SK-N-DZ (cell line): ENCODE measurements at regions not wholly inside any gene's neighbourhood (a gene's known extent, or its start where the extent isn't known, plus 50 kb on each side); places are given as distances from the start of the nearest gene placed in this dataset.
A peak's percentile ranks its signal among the peaks of the same experiment; 100 is the strongest.
"Not testable (repeated sequence)": the region's sequence is repeated elsewhere in the genome, so short reads cannot be mapped to it uniquely, and the experiment has no call there.

ENCODE experiments used
- DNase-seq: peaks from one replicate; pipeline ENCODE4 v3.0.0-alpha.2; 2015; ENCODE audit warnings: low spot score

DNA sequence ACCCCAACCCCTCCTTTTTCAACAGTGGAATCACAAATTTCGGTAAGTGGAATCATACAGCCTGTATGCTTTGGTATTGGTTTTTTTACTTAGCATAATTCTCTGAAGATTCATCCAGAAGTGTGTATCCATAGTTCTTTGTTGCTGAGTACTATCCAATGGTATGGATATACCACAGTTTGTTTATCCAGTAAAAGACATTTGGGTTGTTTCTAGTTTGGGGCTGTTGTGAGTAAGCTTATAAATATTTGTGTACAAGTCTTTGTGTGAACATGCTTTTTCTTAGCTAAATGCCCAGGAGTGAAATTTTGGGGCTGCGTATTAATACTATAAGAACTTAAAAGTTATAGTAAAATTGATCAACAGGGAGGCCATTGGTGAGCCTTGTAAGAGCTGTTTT is 57.5 kb upstream of the GC start:
- no peak for DNase-seq

DNA sequence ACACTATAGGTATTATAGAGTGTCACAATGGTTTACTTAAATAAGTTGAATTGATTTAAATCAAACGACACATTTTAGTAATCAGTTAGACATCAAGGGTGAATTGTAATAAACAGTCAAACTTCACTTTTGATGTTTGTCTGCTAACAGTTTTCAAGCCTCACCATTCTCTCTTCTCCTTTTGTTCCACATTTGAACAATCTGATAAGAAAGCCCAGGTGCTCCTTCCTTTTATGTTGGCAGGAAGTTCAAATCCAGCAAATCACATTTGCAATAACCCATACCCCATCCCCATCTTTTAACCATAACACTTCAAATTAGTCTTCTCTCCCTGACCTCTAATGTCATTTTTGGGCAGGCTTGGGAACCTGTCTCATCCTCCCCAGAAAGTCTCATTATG is 63.4 kb upstream of the GC start:
- no peak for DNase-seq

DNA sequence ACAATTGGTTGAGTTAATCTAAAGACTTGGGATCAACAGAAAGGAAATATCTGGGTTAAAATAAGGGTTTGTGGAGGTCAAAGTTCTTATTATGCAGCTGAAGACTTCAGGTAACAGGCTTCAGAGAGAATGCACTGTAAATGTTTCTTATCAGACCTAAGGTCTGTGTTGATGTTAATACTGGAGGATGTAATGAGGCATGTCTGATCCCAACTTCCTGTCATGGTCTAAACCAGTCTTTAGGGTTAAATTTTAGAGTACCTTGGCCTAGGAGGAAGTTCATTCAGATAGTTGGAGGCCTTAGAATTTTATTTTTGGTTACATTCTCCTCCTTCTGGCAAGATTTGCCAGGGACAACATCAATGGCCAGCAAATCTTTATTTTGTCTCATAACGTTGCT is 72.1 kb upstream of the GC start:
- no peak for DNase-seq

DNA sequence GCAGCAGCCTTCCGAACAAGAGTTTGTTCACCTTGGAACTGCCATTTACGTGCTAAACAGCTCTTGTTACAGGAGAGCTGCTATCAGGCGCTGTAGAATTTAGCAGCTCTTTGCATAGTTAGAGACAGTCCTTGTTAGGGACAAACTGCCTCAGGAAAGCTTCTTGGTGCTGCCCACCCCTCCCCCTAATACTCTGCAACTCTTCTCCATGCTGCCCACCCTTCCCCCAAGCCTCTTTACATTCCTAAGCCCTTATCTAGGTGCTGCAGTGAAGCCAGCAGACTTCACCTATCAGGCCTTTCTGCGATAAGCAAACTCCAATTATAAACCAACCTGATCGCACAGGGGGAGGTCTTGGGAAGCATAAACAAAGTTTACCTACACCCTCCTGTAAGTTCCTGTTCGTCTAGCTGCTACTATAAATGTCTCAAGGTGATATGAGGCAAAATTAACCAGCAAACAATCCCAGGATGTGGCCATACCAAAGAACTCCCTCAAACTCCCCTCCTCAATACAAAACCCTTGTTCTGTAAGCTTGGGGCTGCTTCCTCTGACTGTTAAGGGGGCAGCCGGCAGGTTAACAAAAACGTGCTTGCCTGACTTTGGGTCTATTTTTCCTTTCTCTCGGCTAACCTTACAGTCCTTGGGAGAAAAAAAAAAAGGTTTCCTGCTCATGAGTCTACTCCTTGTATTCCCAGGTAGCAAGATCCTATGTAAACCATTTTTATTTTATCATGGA is 74.0 kb upstream of the GC start:
- no peak for DNase-seq

DNA sequence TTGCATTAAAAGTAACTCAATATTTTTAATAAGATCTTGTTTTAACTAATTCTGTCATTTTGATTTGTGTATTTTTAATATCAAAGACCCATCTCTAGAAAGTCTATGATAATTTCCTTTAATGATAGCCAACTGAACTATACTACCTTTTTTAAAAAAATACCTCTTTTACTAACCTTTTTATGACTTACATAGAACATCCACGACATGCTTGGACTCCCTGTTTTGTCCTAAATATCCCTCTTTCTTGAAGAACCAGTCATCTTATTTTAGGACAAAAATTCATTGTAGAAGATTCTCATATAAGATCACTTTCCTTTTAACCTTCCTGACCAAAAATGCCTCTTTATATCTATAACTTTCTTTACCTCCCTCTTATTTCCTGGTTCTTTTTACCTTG is 76.8 kb upstream of the GC start:
- peak; percentile 9 for DNase-seq

DNA sequence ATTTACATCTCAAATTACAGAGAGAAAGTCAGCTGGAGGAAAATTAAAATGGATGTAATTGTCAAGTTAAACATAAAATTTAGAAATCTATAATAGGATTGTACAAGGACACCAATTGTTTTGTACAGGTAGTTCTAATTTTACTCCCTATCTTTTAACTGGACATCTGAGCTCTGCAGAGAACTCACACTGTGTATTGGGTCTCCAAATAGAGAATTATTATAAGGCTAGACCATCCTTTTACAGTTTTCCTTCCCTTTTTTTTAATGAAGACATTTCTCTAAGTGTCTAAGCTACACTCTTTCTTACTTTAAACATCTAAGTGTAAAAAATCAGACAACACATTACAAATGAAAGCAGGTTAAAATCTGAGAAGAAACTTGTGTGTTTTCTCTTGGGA is 78.4 kb upstream of the GC start:
- no peak for DNase-seq

DNA sequence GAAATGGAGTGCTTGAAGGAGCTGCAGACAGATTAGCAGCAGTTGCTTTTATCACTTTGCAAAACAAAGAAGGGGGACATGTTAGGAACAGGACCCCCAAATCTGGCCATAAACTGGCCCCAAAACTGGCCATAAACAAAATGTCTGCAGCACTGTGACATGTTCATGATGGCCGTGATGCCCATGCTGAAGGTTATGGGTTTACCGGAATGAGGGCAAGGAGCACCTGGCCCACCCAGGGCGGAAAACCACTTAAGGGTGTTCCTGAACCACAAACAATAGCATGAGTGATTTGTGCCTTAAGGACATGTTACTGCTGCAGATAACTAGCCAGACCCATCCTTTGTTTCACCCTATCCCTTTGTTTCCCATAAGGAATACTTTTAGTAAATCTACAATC is 79.6 kb upstream of the GC start:
- no peak for DNase-seq

DNA sequence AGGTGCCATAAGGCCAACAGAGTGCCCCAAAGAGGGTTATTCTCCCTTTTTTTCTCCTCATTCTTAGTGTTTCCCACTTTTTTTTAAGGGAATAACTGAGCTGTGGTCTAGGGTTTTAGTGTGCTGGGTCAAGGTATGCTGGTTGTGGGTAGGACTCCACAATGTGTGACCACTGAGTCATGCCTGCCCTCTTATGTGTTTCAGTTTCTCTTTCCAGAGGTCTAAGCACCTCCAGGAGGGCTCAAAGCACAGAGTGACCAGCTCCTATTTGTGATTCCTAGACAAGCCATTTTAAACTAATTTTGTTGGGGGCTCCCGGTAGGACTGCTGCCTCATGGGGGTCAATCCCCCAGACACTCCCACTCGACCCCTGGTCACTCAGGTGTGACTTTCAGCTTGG is 80.5 kb upstream of the GC start:
- DNase-seq: no peak

DNA sequence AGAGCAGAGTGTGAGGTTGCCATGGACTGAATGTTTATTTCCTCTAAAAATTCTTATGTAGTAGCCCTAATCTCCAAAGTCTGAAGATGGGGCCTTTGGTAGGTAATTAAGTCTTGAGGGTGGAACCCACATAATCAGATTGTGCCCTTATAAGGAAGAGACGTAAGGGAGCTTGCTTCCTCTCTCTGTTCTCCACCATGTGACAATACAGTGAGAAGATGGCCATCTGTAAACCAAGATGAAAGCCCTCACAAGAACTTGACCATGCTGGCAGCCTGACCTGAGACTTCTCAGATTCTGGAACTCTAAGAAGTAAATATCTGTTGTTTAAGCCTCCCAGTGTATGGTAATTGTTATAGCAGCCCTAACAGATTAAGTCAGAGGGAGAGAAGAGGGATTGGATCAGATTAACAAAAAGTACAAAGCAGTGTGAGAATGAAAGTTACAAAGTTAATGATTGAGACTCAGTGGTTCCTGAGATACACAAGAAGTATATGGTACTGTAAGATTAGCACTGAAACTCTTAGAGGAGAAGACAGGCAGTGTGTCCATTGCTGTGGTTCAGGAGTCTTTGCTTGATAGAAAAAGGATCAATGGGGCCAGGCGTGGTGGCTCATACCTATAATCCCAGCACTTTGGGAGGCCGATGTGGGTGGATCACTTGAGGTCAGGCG is 82.5 kb upstream of the GC start:
- no peak for DNase-seq

DNA sequence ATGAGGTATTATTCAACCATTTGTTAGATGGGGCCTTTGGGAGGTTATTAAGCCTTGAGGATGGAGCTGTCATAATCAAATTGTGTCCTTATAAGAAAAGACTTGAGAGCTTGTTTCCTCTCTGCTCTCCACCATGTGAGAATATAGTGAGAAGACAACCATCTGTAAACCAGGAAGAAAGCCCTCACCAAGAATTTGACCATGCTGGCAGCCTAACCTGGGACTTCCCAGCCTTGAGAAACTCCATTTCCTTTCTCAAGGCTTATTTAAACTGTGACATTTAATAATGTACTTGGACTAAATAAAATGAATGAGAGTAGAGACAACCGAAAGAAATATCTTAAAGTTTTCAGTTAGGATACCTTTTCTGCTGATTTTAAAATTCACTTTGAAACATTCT is 83.7 kb upstream of the GC start:
- DNase-seq: no peak

DNA sequence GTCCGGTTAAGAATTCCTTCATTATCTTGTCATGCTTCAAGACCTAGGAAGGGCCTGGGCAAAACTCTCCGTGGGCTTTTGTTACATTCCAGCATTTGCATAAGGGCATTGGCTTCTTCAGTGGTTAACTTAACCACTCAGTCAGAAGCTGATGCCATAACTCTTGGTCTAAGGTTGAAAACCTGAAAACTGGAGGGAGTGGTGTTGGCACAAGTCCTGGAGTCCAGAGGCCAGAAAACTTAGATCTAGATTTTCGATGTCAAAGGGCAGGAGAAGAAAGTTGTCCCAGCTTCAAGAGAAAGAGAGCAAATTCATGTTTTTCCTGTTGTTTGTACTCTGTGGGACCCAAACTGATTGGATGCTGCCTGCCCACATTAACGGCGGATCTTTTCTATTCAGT is 86.6 kb upstream of the GC start:
- DNase-seq: no peak

DNA sequence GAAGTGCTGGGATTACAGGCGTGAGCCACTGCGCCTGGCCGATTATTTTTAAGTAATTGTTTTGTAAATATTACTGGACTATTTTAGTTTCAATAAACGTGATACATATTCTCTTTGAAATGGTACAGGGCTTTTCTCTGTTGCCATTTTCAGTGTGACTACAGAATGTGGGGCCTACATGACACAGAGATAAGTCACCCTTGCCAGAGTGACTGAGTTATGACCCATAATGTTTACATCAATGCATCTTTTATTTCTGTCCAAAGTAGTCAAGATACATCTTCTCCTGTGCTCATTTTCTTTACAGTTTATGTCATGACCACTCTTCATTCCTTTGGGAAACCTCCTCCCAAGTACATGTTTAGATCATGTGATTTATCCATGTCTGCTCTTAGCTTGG is 88.3 kb upstream of the GC start:
- no peak for DNase-seq

DNA sequence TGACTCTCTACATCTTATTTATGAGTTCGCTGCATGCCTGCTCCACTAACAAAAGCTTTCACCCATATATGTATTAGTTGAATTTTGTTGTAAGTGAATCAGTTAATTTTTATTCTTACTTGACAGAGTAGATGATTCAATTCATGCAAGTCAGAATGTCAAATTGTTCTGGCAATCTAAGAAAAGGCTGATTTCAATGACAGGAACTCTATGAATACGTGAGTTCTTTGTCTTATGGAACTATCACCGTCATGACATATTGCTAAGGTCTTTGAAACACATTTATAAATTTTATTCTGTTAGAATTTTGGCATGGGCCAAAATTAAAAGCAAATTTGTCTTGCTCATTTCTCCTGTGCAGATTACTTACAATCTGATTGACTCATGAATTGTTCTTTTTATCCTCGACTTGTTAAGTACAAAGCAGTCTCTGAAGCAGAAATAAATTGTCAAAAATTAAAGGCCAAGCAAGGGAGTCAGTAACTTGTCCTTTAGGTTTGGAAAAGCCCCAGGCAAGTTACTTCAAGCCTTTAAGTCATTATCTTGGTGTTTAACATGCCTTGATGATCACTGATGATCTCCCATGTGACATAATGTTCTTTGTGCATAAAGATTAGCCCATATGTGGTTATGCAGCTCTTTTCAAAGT is 89.0 kb upstream of the GC start:
- DNase-seq: no peak

DNA sequence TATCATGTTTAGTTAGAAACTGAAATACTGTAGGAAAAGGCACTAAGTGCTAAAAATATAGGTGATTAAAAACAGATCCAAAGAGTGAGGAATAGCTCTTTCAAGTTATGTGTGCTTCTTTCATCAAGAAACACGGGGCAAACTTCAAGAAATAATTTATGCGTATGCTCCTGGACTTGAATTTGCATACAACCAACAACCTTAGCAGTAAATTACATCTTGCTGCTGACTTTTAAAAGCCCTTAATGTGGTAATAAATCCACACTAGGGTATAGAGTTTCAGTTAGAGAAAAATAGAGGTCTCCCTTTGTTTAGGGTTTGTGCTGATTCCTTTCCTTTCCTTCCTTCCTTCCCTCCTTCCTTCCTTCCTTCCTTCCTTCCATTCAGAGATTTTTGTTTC is 94.5 kb upstream of the GC start:
- DNase-seq: no peak

DNA sequence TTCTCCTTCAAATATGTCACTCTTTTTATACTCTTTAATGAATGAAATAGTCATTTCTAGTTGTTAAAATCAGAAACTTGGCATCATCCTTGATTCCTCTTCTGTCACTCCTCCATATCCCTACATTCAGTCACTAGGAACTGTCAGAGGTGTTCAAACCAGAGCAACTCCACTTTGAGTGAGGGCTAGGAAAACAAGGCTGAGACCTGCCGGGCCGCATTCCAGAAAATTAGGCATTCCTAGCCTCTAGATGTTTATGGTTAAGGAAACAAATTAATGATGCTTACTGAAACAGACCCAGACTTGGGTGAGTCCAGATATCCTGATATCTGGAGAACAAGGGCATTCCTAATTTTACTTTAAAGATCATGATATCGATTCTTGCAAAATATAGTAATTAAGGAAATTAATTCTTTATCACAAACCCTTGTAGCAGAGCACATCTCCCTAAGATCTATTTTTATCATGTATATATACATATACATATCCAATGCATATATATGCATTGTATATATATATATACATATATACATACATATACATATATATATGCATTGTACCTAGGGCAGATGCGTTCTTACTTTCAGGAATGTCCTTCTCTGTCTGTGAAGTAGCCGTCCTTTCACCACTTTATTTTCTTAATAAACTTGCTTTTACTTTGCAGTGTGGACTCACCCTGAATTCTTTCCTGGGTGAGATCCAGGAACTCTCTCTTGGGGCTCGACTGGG is 98.4 kb upstream of the GC start:
- no peak for DNase-seq

DNA sequence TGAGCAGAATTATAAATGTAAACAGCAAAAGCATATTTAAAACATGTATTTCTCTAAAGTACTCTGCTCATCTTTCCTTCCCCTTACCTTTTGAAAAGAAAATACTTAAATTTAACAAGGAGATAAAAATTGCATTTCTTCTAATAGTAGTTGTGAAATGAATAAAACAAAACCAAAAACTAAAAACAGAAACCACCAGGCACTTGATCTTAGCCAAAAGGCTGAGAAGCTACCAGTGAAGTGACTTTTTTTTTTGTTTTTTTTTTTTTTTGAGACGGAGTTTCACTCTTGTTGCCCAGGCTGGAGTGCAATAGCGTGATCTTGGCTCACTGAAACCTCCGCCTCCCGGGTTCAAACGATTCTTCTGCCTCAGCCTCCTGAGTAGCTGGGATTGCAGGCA is 116.5 kb upstream of the GC start:
- not testable (repeated sequence) for DNase-seq

DNA sequence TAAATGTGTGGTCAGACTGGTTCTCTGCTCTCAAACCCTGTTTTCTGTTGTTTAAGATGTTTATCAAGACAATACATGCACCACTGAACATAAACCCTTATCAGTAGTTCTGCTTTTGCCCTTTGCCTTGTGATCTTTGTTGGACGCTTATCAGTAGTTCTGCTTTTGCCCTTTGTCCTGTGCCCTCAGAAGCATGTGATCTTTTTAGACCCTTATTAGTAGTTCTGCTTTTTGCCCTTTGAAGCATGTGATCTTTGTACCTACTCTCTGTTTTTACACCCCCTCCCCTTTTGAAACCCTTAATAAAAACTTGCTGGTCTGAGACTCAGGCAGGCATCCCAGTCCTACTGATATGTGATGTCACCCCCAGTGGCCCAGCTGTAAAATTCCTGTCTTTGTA is 121.7 kb upstream of the GC start:
- DNase-seq: not testable (repeated sequence)

DNA sequence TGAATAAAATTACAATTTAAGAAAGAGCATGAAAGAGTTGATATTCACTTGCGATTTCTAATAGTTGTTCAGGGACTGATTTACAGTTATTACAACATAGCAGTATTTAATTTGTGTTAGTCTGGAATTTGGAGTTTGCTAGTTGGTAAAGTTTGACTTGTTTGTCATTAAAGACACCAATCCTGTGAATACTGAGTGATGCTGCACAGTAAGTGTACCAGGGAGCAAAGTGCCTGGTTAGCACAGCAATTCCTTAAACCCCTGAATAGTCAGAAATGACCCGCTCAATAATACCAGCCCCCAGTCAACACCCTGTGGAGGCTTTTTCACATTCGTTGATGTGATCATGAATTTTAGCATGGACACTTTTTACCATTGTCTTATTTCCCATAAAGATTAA is 122.2 kb upstream of the GC start:
- no peak for DNase-seq

DNA sequence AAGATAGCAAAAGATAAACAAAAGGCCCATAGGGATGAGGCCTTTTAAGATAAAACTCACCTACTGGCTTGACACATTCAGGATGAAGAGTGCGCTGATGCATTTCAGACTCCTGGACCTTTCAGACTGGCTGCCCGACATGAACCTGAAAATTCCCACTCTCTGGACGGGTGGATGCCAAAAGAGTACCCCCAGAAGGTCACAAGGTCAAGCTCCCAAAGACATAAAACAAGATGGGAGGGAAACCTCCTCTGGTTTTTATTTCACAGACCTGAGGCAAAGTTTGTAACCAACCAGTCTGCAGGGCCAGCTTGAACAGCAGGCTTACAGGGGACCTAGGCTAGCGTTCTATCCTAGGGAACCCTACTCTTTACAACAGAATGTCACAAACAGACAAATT is 123.2 kb upstream of the GC start:
- no peak for DNase-seq

DNA sequence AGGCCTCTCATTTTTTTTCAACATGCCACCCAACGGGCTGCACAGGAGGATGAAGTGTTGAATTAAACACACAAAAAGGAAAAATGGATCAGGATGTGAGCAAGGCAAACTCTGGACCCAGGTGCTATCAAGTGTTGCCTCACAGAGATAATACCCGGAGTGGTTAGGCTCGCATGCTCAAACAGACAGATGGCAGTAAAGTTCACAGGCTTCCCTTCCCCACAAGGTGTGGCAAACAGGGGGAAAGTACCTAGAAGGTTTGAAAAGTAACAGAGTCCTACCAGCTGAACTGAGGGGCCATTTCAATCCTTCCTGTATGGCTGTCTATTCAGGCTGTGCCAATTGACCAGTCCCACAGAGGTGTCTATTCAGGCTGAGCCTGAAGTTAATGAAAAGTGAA is 123.9 kb upstream of the GC start:
- no peak for DNase-seq

DNA sequence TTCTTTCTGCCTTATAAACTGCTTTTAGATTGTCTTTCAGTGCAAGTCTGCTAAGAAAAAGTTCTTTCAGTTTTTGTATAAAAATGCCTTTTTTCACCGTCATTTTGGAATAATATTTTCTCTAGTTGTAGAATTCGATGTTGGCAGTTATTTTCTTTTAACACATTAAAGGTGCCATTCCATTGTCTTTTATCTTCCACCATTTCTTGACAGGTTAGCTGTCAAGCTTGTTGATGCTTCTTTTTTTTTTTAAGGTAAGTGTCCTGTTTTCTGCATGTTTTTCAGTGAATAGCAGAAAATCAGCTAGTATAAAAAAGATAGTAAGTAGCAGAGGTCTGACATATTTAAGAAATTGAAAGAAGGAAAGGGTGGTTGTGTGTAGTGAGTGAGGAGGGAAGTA is 118.5 kb upstream of the NPFFR2 start:
- DNase-seq: no peak

DNA sequence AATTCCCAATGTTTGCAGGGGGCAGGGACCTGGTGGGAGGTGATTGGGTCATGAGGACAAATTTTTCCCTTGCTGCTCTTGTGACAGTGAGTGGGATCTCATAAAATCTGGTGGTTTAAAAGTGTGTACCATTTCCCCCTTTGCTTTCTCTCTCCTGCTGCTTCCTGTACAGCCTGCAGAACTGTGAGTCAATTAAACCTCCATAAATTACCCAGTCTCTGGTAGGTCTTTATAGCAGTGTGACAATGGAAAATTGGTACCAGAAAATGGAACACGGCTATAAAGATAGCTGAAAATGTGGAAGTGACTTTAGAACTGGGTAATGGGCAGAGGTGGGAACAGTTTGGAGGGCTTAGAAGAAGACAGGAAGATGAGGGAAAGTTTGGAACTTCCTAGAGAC is 108.7 kb upstream of the NPFFR2 start:
- no peak for DNase-seq

DNA sequence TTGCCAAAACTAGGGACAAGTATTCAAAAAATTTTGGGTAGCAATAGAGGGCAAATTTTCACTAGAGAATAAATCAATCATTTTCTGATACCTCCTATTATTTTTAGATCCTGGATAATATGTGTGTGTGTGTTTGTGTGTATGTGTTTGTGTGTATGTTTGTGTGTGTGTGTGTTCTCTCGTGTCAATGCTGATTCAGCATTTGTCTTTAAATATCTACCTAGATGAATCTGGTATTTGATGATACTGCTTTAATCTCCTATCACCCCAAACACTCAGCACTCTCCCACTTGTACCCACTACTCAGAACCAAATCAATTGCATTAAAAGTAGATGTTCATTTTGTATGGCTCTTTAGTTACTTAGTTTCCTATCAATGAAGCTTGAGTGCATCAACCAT is 101.3 kb upstream of the NPFFR2 start:
- DNase-seq: no peak
